PC-3 (cell line): ENCODE measurements at regions not wholly inside any gene's neighbourhood (a gene's known extent, or its start where the extent isn't known, plus 50 kb on each side); places are given as distances from the start of the nearest gene placed in this dataset.

Source experiments
- ATAC-seq: fragments of 200-7000 bp; cut with Tn5 transposase; 2 replicates; pipeline ENCODE4 v1.9.1; 2020; ENCODE audit warnings: mild to moderate bottlenecking, moderate library complexity
- BruUV-seq: library from RNA; stranded (reverse); fragments of 400-500 nt; replicated peaks from 2 replicates; lab custom pipeline; 2021; lab: Mats Ljungman, UMichigan
- CTCF ChIA-PET: fragments of 300-600 bp; sonication (Branson Sonifier 250); formaldehyde crosslinking; loops from one replicate; lab custom pipeline; 2022; ENCODE audit warnings: antibody characterized with exemption; lab: Charles Lee
- POLR2A ChIA-PET: fragments of 300-600 bp; sonication (Branson Sonifier 250); formaldehyde crosslinking; loops from one replicate; lab custom pipeline; 2022; ENCODE audit warnings: antibody characterized with exemption; ENCODE audit not compliant: unreplicated experiment; lab: Charles Lee
- DNase-seq: peaks from one replicate; pipeline ENCODE4 v3.0.0-alpha.2; 2015
- H2AFZ ChIP-seq: fragments of 300-600 bp; sonication (generic); 2 replicates; pipeline ENCODE4 v1.6.0; 2016; ENCODE audit warnings: antibody characterized with exemption, low read length
- H3F3A ChIP-seq: fragments of 300-600 bp; sonication (generic); one replicate; pipeline ENCODE4 v1.6.0; 2017; ENCODE audit warnings: antibody characterized with exemption, low read length, control low read depth, mild to moderate bottlenecking; ENCODE audit not compliant: unreplicated experiment
- H3K27ac ChIP-seq: fragments of 300-600 bp; sonication (generic); 2 replicates; pipeline ENCODE4 v1.5.1; 2016; ENCODE audit warnings: mild to moderate bottlenecking, low read length
- H3K27me3 ChIP-seq: fragments of 300-600 bp; sonication (generic); 2 replicates; pipeline ENCODE4 v1.6.1; 2016; ENCODE audit warnings: low read length, mixed read lengths
- H3K36me3 ChIP-seq: fragments of 300-600 bp; sonication (generic); 2 replicates; pipeline ENCODE4 v1.6.1; 2016; ENCODE audit warnings: low read depth, mixed run types, low read length, mixed read lengths
- H3K4me1 ChIP-seq: fragments of 300-600 bp; sonication (generic); 2 replicates; pipeline ENCODE4 v1.5.1; 2016; ENCODE audit warnings: low read length; ENCODE audit not compliant: insufficient read depth
- H3K4me2 ChIP-seq: fragments of 300-600 bp; sonication (generic); 2 replicates; pipeline ENCODE4 v1.6.0; 2016; ENCODE audit warnings: low read length
- H3K4me3 ChIP-seq: fragments of 300-600 bp; sonication (generic); 2 replicates; pipeline ENCODE4 v1.5.1; 2016; ENCODE audit warnings: mild to moderate bottlenecking, low read length, mixed read lengths
- H3K79me2 ChIP-seq: fragments of 300-600 bp; sonication (generic); 2 replicates; pipeline ENCODE4 v1.6.1; 2017; ENCODE audit warnings: low read length, mixed read lengths
- H3K9ac ChIP-seq: fragments of 300-600 bp; sonication (generic); 2 replicates; pipeline ENCODE4 v1.6.0; 2016; ENCODE audit warnings: mild to moderate bottlenecking, low read length
- H3K9me2 ChIP-seq: fragments of 300-600 bp; sonication (generic); replicated peaks from 2 replicates; pipeline ENCODE4 v1.6.1; 2016; ENCODE audit warnings: mixed run types, low read length, mixed read lengths
- H3K9me3 ChIP-seq: fragments of 300-600 bp; sonication (generic); 2 replicates; pipeline ENCODE4 v1.6.1; 2016; ENCODE audit warnings: low read length, mixed read lengths
- H4K20me1 ChIP-seq: fragments of 300-600 bp; sonication (generic); 2 replicates; pipeline ENCODE4 v1.6.1; 2016; ENCODE audit warnings: low read length, mixed read lengths
- EZH2 ChIP-seq: fragments of 300-600 bp; sonication (generic); IDR thresholded peaks from one replicate; pipeline ENCODE4 v1.6.1; 2017; ENCODE audit warnings: antibody characterized with exemption, mild to moderate bottlenecking, low read length; ENCODE audit not compliant: unreplicated experiment
- EZH2phosphoT487 ChIP-seq: fragments of 300-600 bp; sonication (generic); IDR thresholded peaks from 2 replicates; pipeline ENCODE4 v1.6.1; 2018; ENCODE audit warnings: mild to moderate bottlenecking, antibody characterized with exemption, low read length, borderline replicate concordance
- intact Hi-C: fragments of 100-400 bp; cut with micrococcal nuclease; formaldehyde crosslinking; loops from 2 replicates; pipeline ENCODE4 v1.9.0; 2023
- TF ChIP-seq, protein P1 (sequence below): fragments of 300-600 bp; sonication (generic); conservative IDR thresholded peaks from 2 replicates; pipeline ENCODE4 v1.5.1; 2017; ENCODE audit warnings: antibody characterized with exemption, low read depth, mild to moderate bottlenecking, low read length

DNA sequence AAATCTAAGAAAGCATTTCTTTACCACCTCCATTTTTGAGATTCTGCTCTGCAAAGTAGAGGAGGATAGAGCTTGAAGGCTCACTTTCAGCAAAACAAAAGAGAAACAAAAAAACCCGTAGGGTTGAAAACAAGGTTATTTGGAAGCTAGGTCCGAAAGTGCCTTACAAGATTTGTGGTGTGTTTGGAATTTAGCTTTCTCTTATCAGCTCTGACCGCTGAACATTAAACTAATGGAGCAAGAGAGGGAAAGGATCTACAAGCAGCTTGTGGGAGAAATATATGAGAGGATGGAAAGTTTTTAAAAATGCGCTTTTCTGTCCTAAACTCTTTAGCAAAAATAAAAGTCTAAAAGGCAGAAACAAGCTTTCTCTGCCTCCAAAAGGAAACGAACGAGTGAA is 545.5 kb downstream of the NTRK3 start:
- Histone ChIP-seq H3K4me1 (no peaks in the 10 kb centered on the region), H2AFZ (no peak overlapping the region), H3K36me3 (no peaks in the 10 kb centered on the region), H4K20me1 (no peaks in the 10 kb centered on the region), H3K27ac (no peak overlapping the region), H3K9me2 (no peaks in the 10 kb centered on the region), H3F3A (no peaks in the 10 kb centered on the region), H3K9ac (no peak overlapping the region), H3K27me3 (no peaks in the 10 kb centered on the region), H3K4me3 (no peak overlapping the region), H3K79me2 (no peaks in the 10 kb centered on the region), H3K4me2 (no peak overlapping the region), H3K9me3 (no peaks in the 10 kb centered on the region)
- ATAC-seq (no peak), DNase-seq (no peak)
- intact Hi-C loops = no loop called here
- ChIA-PET CTCF (no interaction called here), POLR2A (no interaction called here)
- no TSS peak for BruUV-seq
- TF ChIP-seq, protein P1, sequence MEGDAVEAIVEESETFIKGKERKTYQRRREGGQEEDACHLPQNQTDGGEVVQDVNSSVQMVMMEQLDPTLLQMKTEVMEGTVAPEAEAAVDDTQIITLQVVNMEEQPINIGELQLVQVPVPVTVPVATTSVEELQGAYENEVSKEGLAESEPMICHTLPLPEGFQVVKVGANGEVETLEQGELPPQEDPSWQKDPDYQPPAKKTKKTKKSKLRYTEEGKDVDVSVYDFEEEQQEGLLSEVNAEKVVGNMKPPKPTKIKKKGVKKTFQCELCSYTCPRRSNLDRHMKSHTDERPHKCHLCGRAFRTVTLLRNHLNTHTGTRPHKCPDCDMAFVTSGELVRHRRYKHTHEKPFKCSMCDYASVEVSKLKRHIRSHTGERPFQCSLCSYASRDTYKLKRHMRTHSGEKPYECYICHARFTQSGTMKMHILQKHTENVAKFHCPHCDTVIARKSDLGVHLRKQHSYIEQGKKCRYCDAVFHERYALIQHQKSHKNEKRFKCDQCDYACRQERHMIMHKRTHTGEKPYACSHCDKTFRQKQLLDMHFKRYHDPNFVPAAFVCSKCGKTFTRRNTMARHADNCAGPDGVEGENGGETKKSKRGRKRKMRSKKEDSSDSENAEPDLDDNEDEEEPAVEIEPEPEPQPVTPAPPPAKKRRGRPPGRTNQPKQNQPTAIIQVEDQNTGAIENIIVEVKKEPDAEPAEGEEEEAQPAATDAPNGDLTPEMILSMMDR = no peak
- TF ChIP-seq EZH2 (no peak), EZH2phosphoT487 (no peak)

DNA sequence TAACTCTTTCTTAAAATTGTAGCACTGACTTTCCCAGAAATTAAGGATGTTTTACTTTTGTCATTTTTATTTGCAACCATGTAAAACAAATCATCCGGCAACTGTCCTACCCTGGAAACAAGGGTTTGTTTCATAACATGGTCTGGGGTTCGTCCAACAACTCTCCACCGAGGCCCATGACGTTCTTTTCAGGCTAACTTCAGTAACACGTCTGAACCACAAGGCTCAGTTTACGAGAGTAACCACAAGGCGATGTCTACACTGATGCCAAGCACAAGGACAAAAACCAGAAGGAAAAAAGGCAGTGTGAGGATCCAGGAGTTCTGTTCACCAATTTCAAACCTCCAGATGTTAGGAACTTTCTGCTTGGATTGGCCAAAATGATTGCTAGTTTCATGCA is 546.1 kb downstream of the NTRK3 start:
- intact Hi-C loops = no loop called here
- H3K9me3 ChIP-seq = no peaks in the 10 kb centered on the region
- no TSS peak for BruUV-seq
- H2AFZ ChIP-seq = no peak overlapping the region
- TF ChIP-seq EZH2phosphoT487 (no peak), EZH2 (no peak)
- TF ChIP-seq, protein P1 = no peak
- no peak overlapping the region for H3K27ac ChIP-seq
- POLR2A ChIA-PET = no interaction called here
- H3K9ac ChIP-seq = no peak overlapping the region
- CTCF ChIA-PET = no interaction called here
- DNase-seq (no peak), ATAC-seq (no peak)
- no peaks in the 10 kb centered on the region for H3F3A ChIP-seq
- H4K20me1 ChIP-seq = no peaks in the 10 kb centered on the region
- no peaks in the 10 kb centered on the region for H3K9me2 ChIP-seq
- no peaks in the 10 kb centered on the region for H3K79me2 ChIP-seq
- H3K4me2 ChIP-seq = no peak overlapping the region
- no peaks in the 10 kb centered on the region for H3K36me3 ChIP-seq
- H3K27me3 ChIP-seq = no peaks in the 10 kb centered on the region
- no peak overlapping the region for H3K4me3 ChIP-seq
- no peaks in the 10 kb centered on the region for H3K4me1 ChIP-seq

DNA sequence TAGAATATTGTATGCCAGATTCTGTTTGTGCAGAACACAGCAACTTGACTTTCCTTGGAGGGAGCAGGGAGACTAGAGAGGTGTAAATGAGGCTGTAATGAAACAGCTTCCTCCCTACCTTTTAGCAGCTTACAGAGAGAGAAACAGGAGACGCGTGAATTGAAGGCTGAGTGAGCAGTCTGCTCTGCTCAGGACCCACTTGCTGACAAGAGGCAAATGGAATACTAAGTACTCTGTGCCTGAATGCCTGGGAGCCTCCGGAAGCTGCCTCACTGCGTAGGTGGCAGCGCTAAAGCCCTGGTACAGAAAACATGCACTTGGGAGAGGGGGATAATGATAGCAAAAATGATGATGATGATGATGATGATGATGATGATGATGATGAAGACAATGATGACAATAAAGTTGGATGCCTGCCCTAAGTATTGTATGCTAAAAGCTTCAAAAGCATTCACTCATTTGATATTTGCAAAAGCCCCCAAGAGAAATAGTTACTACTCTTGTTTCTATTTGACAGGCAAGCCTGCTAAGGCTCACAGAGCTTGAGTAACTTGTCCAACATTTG is 548.9 kb downstream of the NTRK3 start:
- ATAC-seq (no peak), DNase-seq (no peak)
- ChIA-PET POLR2A (no interaction called here), CTCF (no interaction called here)
- Histone ChIP-seq H3K9ac (no peak overlapping the region), H3K79me2 (no peaks in the 10 kb centered on the region), H3K4me2 (no peak overlapping the region), H3F3A (no peaks in the 10 kb centered on the region), H3K4me3 (no peak overlapping the region), H3K27me3 (peaks cover 11% of the 10 kb centered on the region; the same call in 1 of the 2 replicates), H3K9me3 (no peaks in the 10 kb centered on the region), H3K9me2 (no peaks in the 10 kb centered on the region), H2AFZ (no peak overlapping the region), H3K4me1 (no peaks in the 10 kb centered on the region), H4K20me1 (no peaks in the 10 kb centered on the region), H3K36me3 (no peaks in the 10 kb centered on the region), H3K27ac (no peak overlapping the region)
- intact Hi-C loops = no loop called here
- BruUV-seq = no TSS peak
- TF ChIP-seq EZH2phosphoT487 = no peak
